GM21381 (cell line): ENCODE measurements at regions not wholly inside any gene's neighbourhood (a gene's known extent, or its start where the extent isn't known, plus 50 kb on each side); places are given as distances from the start of the nearest gene placed in this dataset.
"Not testable (repeated sequence)": the region's sequence is repeated elsewhere in the genome, so short reads cannot be mapped to it uniquely, and the experiment has no call there.

ENCODE experiments used
- ATAC-seq: cut with Tn5 transposase; IDR thresholded peaks from one replicate; pipeline ENCODE4 v1.9.1; 2021; ENCODE audit warnings: mild to moderate bottlenecking, moderate library complexity; ENCODE audit not compliant: unreplicated experiment

DNA sequence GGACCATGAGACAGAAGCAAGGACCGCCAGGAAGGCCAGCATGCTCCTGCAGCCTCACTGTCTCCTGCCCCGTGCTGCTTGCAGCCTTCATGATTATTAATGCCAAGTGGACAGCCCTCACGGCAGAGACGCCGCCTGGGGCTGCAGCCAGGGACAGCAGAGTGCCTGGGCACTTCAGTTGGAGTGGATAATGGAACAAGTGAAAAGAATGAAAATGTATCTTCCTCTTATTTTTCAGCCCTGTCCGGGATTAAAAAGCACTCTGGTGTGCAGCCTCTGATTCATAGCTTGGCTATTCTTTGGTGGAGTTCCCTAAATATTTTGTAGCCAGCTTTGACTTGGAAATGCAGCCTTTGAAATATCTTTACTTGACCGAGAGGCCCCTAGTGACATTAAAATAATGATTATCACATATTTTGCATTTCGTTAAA is 1404.2 kb downstream of the BRD1 start:
- no peak for ATAC-seq

- no peak for ATAC-seq
Observed at GRCh38 chr22:48422900-48423480, 1404.7 kb downstream of the BRD1 start.

DNA sequence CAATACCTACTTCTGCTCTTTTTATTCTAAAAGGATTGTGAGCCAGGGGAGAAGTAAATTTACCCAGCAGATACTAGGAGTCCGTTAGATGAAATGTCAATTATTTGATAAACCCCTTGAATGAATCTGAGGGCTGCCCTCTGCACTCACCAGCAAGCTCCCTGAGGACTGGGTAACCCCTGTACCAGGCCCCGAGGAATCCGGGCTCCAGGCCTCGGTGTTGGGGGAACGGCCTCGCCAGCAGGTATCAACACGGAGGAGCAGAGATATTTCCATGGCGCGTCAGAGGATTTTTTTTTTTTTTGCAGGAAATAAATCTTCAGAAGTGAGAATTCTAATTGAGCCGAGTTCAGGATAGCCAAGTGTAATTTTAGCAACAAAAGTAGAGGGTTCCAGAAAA is 1408.8 kb downstream of the BRD1 start:
- no peak for ATAC-seq

- ATAC-seq: no peak
Observed at GRCh38 chr22:48417225-48418070, 1410.2 kb downstream of the BRD1 start.

GRCh38 chr22:48416396-48417224 is 1411.1 kb downstream of the BRD1 start:
- no peak for ATAC-seq

DNA sequence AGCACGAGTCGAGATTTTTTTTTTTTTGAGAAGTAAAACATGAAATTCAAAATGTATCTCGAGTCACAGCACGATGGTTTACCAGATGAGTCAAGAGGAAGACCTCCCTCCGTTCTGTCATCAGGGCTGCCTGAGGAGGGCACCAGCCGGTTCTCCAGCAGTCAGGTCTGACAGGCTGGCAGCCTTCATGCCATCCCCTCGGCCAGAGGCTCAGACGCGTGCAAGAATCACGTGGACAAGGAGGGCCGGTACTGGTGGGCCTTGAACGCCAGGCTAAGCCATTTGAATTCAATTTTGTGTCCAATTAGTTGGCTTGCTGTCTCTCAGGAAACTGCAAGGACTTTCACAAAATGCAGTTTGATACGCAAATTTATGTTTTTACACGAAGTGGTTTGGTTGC is 1412.2 kb downstream of the BRD1 start:
- no peak for ATAC-seq

GRCh38 chr22:48414651-48415050 is 1413.0 kb downstream of the BRD1 start:
- no peak for ATAC-seq

DNA sequence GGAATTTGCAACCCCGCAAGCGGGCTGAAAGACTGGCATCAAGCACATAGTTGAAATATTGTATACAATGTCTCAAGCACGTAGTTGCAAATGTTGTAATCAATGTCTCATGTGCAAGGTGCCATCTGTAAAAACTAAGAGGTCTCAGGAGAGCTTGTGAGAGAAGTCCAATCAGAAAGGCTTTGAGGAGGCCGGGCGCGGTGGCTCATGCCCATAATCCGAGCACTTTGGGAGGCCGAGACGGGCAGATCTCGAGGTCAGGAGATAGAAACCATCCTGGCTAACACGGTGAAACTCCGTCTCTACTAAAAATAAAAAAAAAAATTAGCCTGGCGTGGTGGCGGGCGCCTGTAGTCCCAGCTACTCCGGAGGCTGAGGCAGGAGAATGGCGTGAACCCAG is 1414.7 kb downstream of the BRD1 start:
- not testable (repeated sequence) for ATAC-seq

DNA sequence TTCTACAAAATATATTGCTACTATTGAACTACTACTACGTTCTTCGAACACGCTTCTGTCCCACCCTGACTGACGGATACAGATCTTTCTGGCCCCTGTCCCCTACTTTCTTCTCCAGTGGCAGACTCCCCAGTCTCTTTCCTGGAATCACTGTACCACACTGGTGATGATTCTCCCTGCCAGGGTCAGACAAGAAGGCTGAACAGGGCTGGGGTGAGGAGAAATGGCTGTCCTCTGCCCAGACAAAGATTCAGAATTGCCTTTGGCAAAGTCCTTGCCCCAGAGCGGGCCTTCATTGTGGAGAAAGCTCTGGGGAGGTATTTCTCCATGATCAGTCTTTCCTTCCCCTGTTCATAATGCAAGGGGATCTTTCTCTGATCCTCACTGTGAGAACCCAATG is 1417.1 kb downstream of the BRD1 start:
- ATAC-seq: no peak

DNA sequence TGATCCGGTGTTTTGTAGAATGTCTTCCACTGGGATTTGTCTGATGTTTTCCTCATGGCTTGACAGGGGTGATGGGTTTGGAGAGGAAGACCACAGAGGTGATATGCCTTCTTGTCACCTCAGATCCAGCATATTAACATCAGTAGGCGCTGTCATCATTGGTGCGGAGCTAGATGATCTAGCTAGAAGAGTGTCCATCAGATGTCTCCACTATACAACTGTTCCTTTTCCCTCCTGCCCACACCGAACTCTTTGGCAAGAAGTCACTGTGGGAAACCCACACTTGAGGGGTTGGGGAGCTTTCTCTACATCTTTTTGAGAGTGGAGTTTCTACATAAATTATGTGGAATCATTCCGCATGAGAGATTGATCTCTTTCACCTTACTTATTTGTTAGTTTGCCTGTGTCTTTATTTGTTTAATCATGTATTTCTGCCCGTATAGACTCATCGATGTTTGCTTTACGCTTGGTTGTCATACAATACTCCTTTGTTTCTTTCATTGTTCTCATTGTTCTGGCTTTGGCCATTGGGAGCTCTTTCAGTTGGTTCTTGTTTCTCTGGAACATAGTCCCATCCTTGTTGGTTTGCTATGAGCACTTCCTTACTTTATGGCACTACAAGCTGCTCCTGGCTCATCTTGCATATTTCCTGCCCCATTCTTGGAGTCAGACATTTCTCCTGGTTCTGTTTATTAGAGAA is 1420.3 kb downstream of the BRD1 start:
- no peak for ATAC-seq

DNA sequence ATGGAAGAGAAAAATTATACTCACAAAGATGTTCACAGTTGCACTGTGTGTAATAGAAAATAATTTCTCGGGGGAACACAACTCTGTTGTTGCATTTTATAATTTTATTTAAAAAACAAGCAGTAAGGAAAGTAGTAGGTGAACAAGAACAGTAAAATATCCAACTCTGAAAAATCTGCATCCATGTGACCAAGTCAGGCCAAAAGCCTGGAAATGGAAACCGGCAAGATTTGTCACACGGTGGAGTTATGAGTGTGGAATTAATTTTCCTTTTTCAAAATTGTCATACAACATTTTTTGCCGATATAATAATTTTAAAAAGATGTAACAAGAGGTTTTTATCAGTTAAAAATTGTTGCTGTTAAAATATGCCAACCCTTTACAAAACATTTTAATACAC is 1421.5 kb downstream of the BRD1 start:
- no peak for ATAC-seq

DNA sequence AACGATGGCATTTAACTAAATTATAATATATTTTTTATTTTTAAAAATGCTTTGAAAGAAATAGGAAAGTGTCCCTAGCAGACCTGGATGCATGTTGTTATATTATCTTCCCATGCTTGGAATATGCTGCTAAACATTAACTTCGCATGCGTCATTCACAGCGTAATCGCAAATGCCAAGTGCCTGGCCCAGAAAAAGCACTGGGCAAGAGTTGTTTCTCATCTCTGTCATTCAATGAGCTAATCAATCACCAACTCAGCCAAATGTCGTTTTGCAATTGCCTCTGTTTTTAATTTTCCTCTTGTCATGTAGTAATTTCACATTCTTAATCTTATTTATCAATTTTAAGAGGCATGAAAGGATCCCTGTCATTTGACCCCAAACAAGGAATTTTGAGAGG is 1421.9 kb downstream of the BRD1 start:
- no peak for ATAC-seq

DNA sequence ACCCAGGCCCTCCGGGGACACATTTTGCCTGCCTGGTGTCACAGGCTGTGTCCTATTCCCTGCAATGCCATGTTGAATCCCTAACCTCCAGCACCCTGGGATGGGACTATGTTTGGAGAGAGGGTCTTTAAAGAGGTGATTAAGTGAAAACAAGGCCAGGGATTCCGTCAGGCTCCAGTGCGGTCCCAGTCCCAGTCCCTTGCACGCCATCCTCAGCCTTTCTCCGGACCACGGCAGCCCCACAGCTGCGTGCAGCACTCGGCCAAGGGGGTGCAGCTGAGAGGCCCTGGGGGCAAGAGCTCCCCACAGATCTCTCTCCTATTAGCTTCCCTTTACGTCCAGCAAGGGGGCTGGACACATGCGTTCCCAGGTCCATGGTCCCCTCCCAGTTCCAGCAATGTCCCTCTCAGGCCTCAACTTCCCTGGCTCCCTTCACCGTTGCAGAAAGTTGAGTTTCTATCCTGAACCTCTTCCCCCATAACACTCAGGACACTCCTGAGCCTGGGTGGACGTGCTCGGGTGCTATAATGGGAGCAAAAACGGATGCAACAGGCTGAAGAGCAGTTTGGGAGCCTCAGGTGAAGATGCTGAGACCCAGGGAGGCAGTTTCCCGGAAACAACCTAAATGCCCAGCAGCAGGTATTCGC is 1422.7 kb downstream of the BRD1 start:
- ATAC-seq: no peak

GRCh38 chr22:48403521-48404403 is 1423.9 kb downstream of the BRD1 start:
- no peak for ATAC-seq

DNA sequence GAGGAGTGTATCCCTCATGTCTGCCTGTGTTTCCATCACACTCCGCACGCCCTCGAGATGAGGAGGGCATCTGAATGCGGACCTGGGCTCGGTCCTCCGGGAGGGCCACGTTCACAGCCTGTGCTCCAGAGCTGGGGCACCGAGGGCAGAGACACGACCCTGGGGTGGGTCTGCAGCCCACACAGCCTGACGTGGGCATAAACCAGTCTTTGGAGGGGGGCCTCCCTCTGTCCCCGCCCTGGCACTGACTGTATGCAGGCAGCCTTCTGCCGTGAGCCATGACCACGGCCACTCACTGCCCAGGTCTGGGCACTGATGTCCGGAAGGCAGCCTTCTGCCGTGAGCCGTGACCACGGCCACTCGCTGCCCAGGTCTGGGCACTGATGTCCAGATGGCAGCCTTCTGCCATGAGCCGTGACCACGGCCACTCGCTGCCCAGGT is 1425.1 kb downstream of the BRD1 start:
- ATAC-seq: no peak

- ATAC-seq: not testable (repeated sequence)
Observed at GRCh38 chr22:48401523-48401922, 1426.2 kb downstream of the BRD1 start.

DNA sequence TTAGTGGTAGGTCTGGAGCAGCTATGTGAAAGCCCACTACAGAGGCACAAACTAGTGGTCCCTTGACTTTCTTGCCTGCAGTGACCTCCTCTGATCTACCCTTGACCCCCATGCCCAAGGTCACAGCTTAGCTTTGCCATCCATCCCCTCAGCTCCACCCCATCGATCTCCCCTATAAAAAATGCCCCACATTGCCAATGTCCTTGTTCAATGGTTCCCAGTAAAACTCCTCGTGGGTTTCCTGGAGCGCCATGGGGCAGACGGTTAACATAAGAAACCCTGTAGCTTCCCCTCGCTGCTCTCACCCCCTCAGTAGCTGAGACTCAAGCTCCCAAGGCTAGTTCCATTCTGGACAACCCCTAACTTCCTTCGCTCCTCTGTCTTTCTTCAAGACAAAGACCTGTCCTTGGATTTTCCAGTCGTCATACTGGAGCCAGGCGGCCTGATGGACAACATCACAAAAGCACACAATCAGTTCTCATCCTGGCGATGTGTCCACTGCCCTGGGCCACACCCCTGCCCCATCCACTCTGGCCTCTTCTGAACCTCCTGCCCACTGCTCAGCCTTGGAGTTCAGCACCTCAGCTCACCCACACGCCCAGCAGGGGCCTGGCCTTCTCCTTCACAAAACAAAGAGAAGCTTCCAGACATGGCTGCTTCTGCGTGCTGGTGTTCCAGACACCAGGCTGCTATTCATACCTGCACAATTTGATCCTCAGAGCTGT is 1429.3 kb downstream of the BRD1 start:
- ATAC-seq: no peak

GRCh38 chr22:48397531-48398180 is 1430.0 kb downstream of the BRD1 start:
- ATAC-seq: no peak
